Stomach (tissue), 4 donors: ENCODE measurements at regions not wholly inside any gene's neighbourhood (a gene's known extent, or its start where the extent isn't known, plus 50 kb on each side); places are given as distances from the start of the nearest gene placed in this dataset.

Experiments used
- POLR2A ChIP-seq, 4 donors: fragments of 450-650 bp; IDR thresholded peaks; one replicate each; pipeline ENCODE4 v1.6.1; 2016; ENCODE audit warnings: antibody characterized with exemption in 4 of 4, control low read depth in 2 of 4, mild to moderate bottlenecking in 1 of 4, moderate library complexity in 1 of 4
- TF ChIP-seq, protein P1 (sequence below), 7 experiments: fragments of 450-650 bp in 4 of 7; fragments of 200-600 bp in 3 of 7; sonication (generic) in 3 of 7; IDR thresholded peaks; one replicate each; pipeline ENCODE4 v1.5.1; 2016 to 2019; ENCODE audit warnings: antibody characterized with exemption in 7 of 7, control low read depth in 2 of 7, mild to moderate bottlenecking in 1 of 7

DNA sequence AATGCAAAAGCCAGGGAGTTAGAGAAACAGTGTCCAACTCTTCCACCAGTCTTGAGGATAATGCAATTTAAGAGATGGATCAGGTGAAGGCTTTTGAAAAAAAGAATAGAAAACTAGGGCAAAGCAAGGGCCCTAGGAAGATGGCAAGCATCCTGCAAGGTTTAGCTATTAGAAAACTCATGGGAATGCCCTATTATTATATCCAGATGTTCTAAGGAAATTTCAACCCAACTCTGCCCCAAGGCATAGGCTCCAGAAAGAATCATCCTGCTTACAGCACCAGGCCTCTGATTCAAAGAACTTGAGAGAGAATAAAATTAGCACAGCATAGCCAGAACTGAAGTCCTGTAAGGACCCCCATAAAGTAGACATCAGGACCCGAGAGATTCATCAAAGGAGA is 68.1 kb downstream of the EN1 start:
- TF ChIP-seq, protein P1, sequence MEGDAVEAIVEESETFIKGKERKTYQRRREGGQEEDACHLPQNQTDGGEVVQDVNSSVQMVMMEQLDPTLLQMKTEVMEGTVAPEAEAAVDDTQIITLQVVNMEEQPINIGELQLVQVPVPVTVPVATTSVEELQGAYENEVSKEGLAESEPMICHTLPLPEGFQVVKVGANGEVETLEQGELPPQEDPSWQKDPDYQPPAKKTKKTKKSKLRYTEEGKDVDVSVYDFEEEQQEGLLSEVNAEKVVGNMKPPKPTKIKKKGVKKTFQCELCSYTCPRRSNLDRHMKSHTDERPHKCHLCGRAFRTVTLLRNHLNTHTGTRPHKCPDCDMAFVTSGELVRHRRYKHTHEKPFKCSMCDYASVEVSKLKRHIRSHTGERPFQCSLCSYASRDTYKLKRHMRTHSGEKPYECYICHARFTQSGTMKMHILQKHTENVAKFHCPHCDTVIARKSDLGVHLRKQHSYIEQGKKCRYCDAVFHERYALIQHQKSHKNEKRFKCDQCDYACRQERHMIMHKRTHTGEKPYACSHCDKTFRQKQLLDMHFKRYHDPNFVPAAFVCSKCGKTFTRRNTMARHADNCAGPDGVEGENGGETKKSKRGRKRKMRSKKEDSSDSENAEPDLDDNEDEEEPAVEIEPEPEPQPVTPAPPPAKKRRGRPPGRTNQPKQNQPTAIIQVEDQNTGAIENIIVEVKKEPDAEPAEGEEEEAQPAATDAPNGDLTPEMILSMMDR (IDR thresholded peaks at IDR 0.05) = no peak
- no peak for TF ChIP-seq POLR2A (IDR thresholded peaks at IDR 0.05)
